ENCODE measurements at regions not wholly inside any gene's neighbourhood (a gene's known extent, or its start where the extent isn't known, plus 50 kb on each side); places are given as distances from the start of the nearest gene placed in this dataset.

DNA sequence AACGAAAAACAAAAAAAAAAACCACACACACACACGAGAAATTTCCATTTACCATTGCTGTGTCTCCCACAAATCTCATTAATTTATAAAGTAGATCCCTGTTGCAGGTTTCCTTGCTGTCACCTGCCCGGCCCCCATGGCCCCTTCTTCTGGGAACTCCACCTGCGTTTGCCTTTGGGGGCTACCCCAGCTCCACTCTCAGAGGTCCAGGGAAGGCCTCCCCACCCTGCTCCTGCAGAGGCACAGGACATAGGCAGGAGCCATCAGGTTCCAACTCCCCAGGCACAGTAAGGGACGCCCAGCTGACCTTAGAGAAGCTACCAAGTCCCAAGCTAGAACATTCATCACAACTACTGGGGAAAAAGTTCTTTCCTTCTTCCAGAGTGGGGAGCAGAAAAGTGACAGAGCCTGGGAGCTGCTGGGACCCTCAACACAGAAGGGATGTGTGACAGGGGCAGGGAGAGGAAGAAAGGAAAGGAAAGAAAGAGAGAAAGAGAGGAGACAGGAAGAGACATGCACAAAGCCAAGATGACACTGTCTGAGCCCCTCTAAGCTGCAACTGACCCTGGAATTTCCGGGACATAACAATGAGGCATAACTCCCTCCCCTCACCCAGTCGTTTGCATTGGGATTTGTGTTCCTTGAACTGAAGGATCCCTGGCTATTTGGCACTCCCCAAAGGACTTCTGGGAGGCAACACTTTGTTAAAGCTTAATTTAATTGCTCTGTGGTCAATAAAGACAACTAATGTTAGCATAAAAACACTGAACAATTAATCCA is 175.7 kb downstream of the SHANK2 start:
- Histone ChIP-seq H3K4me1 (peaks cover 0 to 7% (median 0%) of the 10 kb centered on the region in 6 donors), H3K27me3 (replicated peaks in 1 of 7) (peaks cover 0 to 54% (median 0%) of the 10 kb centered on the region in 7 donors), H3K36me3 (no peaks in the 10 kb centered on the region), H3K9me3 (peaks cover 0 to 11% (median 0%) of the 10 kb centered on the region in 8 donors), H3K27ac (no peak overlapping the region), H3K4me3 (no peak overlapping the region)
- TF ChIP-seq POLR2A (IDR thresholded peaks at IDR 0.05) (no peak), POLR2AphosphoS5 (IDR thresholded peaks at IDR 0.05) (no peak)
- TF ChIP-seq, protein P1, sequence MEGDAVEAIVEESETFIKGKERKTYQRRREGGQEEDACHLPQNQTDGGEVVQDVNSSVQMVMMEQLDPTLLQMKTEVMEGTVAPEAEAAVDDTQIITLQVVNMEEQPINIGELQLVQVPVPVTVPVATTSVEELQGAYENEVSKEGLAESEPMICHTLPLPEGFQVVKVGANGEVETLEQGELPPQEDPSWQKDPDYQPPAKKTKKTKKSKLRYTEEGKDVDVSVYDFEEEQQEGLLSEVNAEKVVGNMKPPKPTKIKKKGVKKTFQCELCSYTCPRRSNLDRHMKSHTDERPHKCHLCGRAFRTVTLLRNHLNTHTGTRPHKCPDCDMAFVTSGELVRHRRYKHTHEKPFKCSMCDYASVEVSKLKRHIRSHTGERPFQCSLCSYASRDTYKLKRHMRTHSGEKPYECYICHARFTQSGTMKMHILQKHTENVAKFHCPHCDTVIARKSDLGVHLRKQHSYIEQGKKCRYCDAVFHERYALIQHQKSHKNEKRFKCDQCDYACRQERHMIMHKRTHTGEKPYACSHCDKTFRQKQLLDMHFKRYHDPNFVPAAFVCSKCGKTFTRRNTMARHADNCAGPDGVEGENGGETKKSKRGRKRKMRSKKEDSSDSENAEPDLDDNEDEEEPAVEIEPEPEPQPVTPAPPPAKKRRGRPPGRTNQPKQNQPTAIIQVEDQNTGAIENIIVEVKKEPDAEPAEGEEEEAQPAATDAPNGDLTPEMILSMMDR (IDR thresholded peaks at IDR 0.05 in 8 of 11, conservative IDR thresholded peaks at IDR 0.05 in 3 of 11), result no peak
- no peak for DNase-seq
- WGBS, 5 donors, result 63 to 77% (median 69%) methylated on average over 7 of the region's 7 CpGs
- intact Hi-C loops (cut with DNase I; ENCODE audit: low total_unique reads), result no loop called here

DNA sequence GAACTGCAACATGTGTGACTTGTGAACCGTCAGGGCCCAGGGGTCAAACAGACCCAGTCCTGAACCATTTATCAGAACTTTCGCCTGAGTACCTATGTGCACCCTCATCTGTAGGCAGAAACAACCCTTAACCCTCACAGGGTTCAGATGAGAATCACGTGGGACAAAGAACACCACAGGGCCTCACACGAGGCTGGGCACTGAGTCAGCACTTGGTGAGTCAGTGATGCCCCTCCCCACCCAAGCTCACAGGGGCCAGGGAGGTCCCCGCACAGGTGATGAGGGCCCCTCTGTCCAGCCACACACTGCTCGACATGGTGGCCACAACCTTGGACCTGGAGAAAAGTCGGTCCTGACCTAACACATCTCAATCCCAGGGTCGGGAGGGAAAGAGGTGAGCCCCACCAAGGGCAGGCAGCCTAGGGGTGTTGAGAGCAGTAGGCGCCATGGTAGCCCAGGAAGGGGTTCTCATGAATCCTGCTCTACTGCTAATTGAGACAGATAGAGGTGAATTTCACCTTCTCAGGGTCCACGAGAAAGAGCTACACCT is 176.4 kb downstream of the SHANK2 start:
- Histone ChIP-seq H3K4me3 (no peak overlapping the region), H3K36me3 (no peaks in the 10 kb centered on the region), H3K27me3 (replicated peaks in 1 of 7) (peaks cover 0 to 47% (median 0%) of the 10 kb centered on the region in 7 donors), H3K9me3 (peaks cover 0 to 11% (median 0%) of the 10 kb centered on the region in 8 donors), H3K4me1 (peaks cover 0 to 7% (median 0%) of the 10 kb centered on the region in 6 donors), H3K27ac (no peak overlapping the region)
- DNase-seq, result no peak
- TF ChIP-seq POLR2AphosphoS5 (IDR thresholded peaks at IDR 0.05) (no peak), POLR2A (IDR thresholded peaks at IDR 0.05) (no peak)
- TF ChIP-seq, protein P1 (IDR thresholded peaks at IDR 0.05 in 8 of 11, conservative IDR thresholded peaks at IDR 0.05 in 3 of 11), result no peak
- intact Hi-C loops (cut with DNase I; ENCODE audit: low total_unique reads), result no loop called here
- 71 to 87% (median 73%) methylated on average over 8 to 10 of the region's 10 CpGs for whole genome bisulfite sequencing, 5 donors

DNA sequence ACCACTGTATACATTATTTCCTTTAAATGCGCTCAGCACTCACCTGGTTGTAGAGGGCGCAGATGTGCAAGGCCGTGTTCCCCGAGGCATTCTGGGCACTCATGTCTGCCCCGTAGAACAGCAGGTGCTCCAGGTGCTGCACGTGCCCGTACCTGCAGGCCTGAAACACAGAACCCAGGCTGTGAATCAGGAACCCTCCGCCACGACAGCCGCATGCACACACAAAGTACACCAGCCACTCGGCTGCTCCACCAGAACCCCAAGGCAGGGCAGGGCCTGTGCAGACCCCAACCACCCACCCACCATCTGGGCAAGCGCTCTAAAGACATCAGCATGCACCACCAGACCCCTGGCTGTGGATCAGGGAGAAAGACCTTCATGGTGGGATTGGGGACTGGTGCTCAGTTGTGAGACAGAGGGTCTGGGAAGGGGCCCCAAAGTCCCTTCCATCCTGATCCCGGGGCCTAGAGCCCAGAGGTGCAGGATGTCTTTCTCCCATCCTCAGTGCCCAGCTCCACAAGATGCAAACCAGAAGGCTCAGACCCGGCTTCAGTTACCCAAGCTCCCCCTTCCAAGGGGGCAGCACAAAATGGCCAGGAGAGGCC is 177.2 kb downstream of the SHANK2 start:
- WGBS, 5 donors, result 89 to 96% (median 92%) methylated on average over 6 to 14 of the region's 14 CpGs
- no peak for DNase-seq
- H3K4me3 ChIP-seq, result no peak overlapping the region
- peaks cover 0 to 11% (median 0%) of the 10 kb centered on the region in 8 donors for H3K9me3 ChIP-seq
- H3K27ac ChIP-seq, result no peak overlapping the region
- TF ChIP-seq, protein P1 (IDR thresholded peaks at IDR 0.05 in 8 of 11, conservative IDR thresholded peaks at IDR 0.05 in 3 of 11), result no peak
- TF ChIP-seq POLR2A (IDR thresholded peaks at IDR 0.05) (no peak), POLR2AphosphoS5 (IDR thresholded peaks at IDR 0.05) (no peak)
- peaks cover 0 to 4% (median 0%) of the 10 kb centered on the region in 6 donors for H3K4me1 ChIP-seq
- no peaks in the 10 kb centered on the region for H3K36me3 ChIP-seq
- H3K27me3 ChIP-seq (replicated peaks in 1 of 7), result peaks cover 0 to 40% (median 0%) of the 10 kb centered on the region in 7 donors
- intact Hi-C loops (cut with DNase I; ENCODE audit: low total_unique reads), result no loop called here
